GM21390 (cell line): ENCODE measurements at regions not wholly inside any gene's neighbourhood (a gene's known extent, or its start where the extent isn't known, plus 50 kb on each side); places are given as distances from the start of the nearest gene placed in this dataset.

Experiments
- ATAC-seq: cut with Tn5 transposase; IDR thresholded peaks from one replicate; pipeline ENCODE4 v1.9.1; 2021; ENCODE audit not compliant: unreplicated experiment

DNA sequence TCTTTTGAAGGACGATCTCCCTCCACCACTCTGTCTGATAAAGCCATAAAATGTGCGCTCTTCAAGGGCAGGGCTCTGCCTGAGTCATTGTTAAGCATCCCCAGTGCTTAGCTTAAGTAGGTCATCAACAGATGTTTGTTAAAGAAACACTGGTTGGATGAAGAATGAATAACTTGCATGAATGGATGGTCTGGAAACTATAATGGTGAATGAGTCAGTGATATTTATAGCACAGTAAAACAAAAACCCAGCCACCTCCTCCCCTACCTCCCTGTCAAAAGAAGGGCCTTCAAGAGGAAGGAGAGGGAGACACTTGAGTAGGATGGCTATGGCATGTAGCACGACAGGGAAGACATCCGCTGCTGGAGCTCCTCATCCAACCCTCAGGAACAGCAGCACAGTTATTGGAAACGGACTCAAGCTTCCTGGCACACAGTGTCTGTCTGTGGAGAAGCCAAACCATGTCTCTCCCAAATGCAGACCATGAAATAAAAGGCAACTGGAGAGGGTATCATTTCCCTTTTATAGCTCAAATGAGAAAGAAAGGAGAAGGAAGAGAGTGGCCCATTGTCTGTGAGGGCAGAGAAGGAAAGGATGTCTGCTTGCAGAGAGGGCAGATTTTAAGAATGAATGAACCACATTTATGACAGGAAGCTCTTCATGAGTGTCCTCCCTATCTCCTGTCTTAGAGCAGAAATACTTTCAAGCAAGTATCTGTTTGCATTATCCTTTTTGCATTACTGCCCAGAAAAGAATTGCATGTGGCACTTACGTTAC, 183.5 kb upstream of the UBL3 start:
- ATAC-seq = no peak

GRCh38 chr13:30032263-30032662, 181.8 kb upstream of the UBL3 start:
- no peak for ATAC-seq

DNA sequence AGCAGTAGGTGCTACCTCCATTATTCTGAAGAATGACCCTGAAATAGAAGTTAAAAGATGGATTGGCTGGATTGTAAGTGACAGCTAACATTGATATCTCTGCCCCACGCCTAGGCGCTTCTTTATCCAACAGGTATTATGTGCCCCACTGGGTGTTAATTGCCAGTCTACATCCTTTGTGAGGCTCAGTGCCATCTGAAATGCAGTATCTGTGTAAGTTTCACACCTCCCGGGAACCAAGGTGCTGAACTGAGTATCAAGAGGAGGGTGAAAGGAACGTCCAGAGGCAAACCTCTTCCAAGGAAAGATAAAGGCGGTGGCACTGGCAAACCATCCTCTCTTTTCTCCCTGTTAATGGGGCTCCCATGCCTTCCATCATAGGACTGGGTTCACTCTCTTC, 181.1 kb upstream of the UBL3 start:
- ATAC-seq = no peak

GRCh38 chr13:30030141-30030750, 179.8 kb upstream of the UBL3 start:
- ATAC-seq = no peak

DNA sequence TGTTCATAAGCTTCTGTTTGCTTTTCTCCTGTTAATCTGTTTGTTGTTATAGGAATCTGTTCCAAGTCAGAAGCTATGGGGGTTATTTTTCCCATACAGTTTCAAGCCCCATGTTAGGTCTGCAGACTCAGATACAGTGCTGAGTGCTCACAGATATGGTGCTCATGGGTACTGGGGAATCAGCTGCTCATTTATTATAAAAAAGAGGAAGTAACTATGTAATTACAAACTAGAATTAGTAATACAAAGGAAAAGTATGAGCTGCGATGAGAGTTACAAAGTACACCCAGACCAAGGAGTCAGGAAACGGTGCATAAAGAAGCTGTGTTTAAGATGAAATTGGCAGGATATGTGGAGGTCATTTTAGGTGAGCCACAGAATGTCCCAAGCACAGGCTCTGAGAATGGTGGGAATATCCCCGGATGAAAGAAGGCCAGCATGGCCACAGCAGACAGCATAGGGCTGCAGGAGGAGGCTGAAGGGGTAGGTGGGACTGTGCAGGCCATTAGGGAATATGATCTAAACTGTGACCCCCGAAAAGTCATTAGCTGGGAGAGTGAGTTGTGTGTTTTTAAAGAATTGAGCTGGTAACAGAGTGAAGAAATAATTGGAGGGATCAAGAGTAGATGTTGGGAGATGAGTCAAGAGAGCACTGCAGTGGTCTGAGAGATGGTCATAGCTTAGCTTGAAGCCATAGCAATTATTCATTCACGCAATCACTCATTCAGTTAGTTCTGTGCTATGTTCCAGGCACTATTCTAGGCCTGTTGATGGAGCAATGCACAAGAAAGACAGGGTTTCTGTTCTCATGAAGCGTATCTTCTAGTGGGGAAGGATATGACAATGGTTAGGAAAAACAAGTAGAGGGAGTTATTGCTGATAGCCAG, 177.4 kb upstream of the UBL3 start:
- ATAC-seq = no peak

DNA sequence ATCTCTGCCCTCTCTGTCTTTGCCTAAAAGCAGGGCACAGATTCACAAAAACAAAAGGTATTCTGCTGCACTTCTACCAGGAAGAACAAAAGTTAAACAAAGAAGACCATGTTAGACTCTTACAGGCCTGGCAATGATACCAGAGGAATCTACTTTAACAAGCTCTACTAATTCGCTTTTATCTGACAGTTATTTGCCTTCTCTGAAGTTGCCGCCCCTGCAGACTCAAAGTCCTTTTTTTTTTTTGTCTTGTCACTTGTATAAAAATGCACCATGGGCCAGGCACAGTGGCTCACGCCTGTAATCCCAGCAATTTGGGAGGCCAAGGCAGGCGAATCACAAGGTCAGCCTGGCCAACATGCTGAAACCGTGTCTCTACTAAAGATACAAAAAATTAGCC, 176.5 kb upstream of the UBL3 start:
- ATAC-seq = no peak

- ATAC-seq = no peak
Observed at GRCh38 chr13:30026093-30026492, 175.7 kb upstream of the UBL3 start.

DNA sequence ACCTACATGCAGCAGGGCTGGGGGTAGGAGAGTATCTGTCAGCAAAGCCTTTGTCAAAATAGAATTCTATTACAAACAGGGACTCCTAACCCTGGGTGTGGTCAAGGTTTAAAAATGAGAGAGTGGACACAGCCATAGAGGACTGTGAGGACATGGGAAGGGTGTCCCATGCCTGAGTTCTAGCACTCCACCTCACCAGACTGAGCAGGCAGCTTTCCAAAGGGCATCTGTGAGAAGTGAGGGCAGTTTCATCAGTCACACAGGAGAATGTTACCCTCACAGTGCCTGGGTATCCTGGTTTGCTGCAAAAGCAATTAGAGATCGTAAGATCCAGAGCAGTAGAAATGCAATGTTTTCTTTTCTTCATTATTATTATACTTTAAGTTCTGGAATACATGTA, 174.9 kb upstream of the UBL3 start:
- no peak for ATAC-seq

GRCh38 chr13:30024125-30024865, 173.9 kb upstream of the UBL3 start:
- ATAC-seq = no peak

DNA sequence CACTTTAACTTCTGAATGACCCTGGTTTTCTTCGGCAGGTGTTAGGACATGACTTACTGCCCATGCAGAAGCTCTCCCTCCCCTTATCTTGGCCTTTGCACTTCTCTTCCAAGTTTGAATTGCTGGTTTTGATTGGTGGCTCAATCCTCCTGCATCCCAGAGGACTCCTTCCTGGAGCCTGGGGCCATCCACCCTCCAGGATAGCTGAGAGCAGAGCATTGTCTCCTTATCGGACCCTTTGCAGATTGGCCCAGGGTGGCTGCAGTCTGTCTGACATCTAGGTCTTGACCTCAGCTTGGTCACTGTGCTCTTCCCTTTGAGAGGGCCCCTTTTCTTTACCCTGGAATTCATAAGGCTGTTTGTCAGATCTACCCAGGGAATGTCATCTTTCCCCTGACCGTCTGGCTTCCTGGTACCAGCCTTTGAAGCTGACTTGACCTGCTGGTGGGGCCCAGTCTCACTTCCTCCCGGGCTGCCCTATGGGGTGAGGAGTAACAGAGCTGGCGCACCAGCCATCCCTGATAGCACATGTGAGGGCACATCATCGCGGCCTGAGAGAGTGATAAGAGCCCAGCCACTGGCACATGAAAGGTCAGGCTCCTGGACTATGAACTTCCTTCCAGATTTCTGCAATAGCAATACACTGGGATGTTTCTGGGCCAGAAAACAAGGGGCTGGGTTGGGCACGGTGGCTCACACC, 172.9 kb upstream of the UBL3 start:
- no peak for ATAC-seq

GRCh38 chr13:30022796-30023195, 172.4 kb upstream of the UBL3 start:
- no peak for ATAC-seq

GRCh38 chr13:30022256-30022655, 171.8 kb upstream of the UBL3 start:
- ATAC-seq = no peak

- no peak for ATAC-seq
Observed at GRCh38 chr13:30021611-30022010, 171.2 kb upstream of the UBL3 start.

- no peak for ATAC-seq
Observed at GRCh38 chr13:30020726-30021312, 170.4 kb upstream of the UBL3 start.

DNA sequence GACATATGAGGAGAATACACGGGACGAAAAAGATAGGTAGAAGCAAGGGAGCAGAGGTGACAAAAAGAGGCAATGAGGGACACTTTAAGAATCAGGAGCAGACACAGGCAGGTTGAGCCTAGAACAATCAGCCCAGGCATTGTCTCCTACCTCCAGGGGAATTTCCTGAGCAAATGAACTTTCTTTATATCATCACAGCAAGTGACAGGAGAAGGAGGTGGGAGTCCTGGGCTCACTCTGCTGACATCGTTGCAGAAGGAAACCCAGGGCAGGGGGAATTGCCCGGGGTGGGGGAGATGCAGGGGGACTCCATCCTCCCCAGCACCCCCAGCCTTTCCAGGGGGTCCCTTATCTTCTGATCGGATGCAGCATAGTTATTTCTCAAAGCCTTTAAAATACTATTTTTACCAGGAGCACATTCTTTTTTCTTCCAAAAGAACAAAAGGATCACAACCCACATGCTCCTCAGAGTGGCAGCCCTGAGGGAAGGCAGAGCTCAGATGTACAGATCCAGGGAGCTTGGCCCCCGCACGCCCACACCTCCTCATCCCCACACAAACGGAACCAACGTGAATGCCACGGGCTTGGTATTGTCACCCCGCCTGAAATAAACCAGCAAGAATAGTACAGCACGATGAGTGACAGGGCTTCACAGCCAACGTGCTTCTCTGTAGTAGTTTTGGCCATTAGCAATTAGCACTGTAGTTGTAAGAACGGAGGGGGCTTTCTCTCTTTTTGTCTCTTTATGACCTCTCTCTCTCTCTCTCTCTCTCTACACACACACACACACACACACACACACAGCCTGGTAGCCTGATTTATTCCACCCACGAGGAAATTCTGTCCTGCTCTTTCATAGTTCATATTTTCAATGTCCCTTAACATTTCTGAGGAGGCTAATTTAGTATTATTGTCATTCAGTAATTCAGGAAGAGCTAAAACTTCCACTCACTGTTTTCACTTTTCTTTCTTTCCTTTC, 169.5 kb upstream of the UBL3 start:
- ATAC-seq = no peak

DNA sequence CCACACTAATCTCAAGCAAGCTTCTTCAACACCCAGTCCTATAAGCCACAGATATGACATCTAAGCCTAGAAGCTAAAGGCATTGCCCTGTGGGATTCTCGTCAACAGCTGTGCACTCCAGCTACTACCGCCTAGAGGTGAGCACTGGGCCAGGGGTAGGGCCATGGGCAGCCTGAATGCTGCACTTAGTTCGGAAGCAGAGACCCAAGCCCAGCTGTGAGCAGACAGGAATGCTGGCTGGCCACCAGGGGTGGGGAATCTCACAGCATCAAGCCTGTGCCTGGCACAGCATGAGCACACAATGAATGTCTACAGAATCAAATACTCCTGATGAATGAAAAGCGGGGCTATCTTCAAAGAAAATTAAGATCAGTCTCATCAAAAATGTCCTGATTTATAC, 167.5 kb upstream of the UBL3 start:
- ATAC-seq = no peak

DNA sequence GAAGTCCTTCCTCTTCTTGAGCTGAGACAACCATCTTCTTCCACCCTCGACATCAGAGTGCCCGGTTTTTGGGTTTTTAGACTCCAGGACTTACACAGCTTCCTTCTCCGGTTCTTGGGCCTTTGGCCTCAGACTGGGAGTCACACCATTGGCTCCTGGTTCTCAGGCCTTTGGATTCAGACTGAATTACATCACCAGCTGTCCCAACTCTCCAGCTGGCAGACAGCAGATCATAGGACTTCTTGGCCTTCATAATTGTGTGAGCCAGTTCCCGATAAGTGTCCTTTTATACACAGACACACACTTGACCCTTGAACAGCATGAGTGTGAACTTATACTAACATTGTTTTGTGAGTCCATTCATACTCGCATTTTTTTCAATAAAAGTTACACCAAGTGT, 166.0 kb upstream of the UBL3 start:
- ATAC-seq = no peak

- ATAC-seq = no peak
Observed at GRCh38 chr13:30009411-30009810, 159.0 kb upstream of the UBL3 start.

DNA sequence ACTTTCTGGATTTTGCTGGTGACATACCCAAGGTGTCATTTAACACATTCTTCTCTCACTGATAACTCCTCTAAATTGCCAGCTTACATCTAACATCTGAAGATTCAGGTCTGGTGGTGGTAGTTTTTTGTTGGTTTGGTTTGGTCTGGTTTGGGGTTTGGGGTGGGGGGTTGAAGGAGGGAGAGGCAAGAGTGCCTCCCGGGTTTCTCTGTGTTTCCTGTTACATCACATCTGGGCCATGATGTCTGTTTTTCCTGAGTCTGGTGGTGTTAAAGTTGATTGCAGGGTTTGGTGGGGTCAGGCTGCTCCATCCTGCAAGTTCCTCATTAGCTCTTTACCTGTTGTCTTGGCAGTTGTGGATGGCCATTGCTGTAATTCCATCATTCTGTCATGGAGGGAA, 155.8 kb upstream of the UBL3 start:
- no peak for ATAC-seq
